ENCODE measurements at regions not wholly inside any gene's neighbourhood (a gene's known extent, or its start where the extent isn't known, plus 50 kb on each side); places are given as distances from the start of the nearest gene placed in this dataset.

DNA sequence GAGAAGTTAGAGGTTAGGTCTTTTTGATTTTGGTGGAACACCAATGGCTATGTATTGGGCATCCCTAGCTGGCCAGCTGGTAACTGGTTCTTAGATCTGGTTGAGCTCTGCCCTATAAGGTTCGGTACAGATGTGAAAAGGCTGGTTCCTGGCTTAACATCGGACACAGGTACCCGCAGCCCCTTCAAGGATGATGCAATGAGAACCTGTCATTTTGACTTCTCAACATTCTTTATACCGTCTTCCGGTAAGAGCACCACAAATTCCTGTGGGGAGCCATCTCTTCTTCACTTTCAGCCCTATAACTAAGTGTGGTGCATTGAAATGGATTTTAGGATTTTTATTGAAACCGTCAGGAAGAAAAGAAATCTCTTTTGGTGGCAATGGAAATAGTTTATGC lies 222.8 kb downstream of the ADAMTS9 start:
- no peaks in the 10 kb centered on the region for H3K4me1 Mint-ChIP-seq (ENCODE audit: insufficient read depth, unreplicated experiment)
- H3K27ac Mint-ChIP-seq (ENCODE audit: low read depth, unreplicated experiment) = no peak overlapping the region
- intact Hi-C loops (cut with micrococcal nuclease) = no loop called here
- DNase-seq (ENCODE audit: unreplicated experiment) = no peak
- H3K9me3 Mint-ChIP-seq (ENCODE audit: unreplicated experiment) = no peaks in the 10 kb centered on the region
- ChIA-PET CTCF (interaction anchor here (0.5 to 3.2 kb wide), 11 partner anchors 9 to 434 kb away, joined by 3 to 31 read pairs (median 4); no protein-coding TSS in a partner anchor), POLR2A (interaction anchor here (0.7 to 2.0 kb wide), 2 partner anchors 441 to 600 kb away, joined by 3 to 4 read pairs; partner anchors contain the start of gene PSMD6)
- no peak for TF ChIP-seq CTCF (IDR thresholded peaks at IDR 0.05; ENCODE audit: unreplicated experiment)
- peaks cover 13% of the 10 kb centered on the region for H3K27me3 Mint-ChIP-seq (ENCODE audit: insufficient read depth, unreplicated experiment)
- no peak overlapping the region for H3K4me3 Mint-ChIP-seq (ENCODE audit: unreplicated experiment)
- no peaks in the 10 kb centered on the region for H3K36me3 Mint-ChIP-seq (ENCODE audit: insufficient read depth, unreplicated experiment)
- no TSS peak for BruUV-seq (replicated peaks)

DNA sequence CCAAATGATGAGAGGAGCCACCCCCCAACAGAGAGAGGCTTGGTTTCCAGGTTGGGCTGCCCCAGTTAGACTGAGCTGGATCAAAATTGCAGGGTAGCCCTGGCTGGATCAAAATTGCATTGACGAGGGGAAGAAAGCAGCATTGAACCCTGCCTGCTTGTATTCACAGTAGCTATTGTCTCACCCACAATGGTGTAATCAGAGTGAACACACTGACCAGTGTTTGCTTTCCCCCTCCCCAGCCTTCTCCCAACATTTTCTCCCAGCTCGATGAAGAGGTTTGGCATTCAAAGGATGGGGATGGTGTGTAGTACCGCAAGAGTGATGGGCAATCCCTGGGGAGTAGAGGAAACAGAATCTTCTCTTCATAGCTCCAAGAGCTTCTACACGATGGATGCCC lies 223.8 kb downstream of the ADAMTS9 start:
- Mint-ChIP-seq H3K27ac (ENCODE audit: low read depth, unreplicated experiment) (no peak overlapping the region), H3K36me3 (ENCODE audit: insufficient read depth, unreplicated experiment) (no peaks in the 10 kb centered on the region), H3K27me3 (ENCODE audit: insufficient read depth, unreplicated experiment) (peaks cover 13% of the 10 kb centered on the region), H3K4me3 (ENCODE audit: unreplicated experiment) (no peak overlapping the region), H3K4me1 (ENCODE audit: insufficient read depth, unreplicated experiment) (no peaks in the 10 kb centered on the region), H3K9me3 (ENCODE audit: unreplicated experiment) (no peaks in the 10 kb centered on the region)
- no TSS peak for BruUV-seq (replicated peaks)
- no peak for DNase-seq (ENCODE audit: unreplicated experiment)
- ChIA-PET CTCF (interaction anchor here (0.6 to 3.2 kb wide), 20 partner anchors 9 to 441 kb away, joined by 3 to 31 read pairs (median 4); no protein-coding TSS in a partner anchor), POLR2A (interaction anchor here (2.0 kb wide), 1 partner anchor 440 kb away, joined by 4 read pairs; the partner anchor contains the start of gene PSMD6)
- intact Hi-C loops (cut with micrococcal nuclease) = no loop called here
- no peak for TF ChIP-seq CTCF (IDR thresholded peaks at IDR 0.05; ENCODE audit: unreplicated experiment)

- ChIA-PET POLR2A (interaction anchor here (0.6 to 0.8 kb wide), 2 partner anchors 11 to 425 kb away, joined by 3 read pairs; no protein-coding TSS in a partner anchor), CTCF (interaction anchor here (0.7 to 3.2 kb wide), 6 partner anchors 13 to 432 kb away, joined by 3 to 31 read pairs (median 4); no protein-coding TSS in a partner anchor)
- intact Hi-C loops (cut with micrococcal nuclease) = no loop called here
- DNase-seq (ENCODE audit: unreplicated experiment) = no peak
- H3K4me3 Mint-ChIP-seq (ENCODE audit: unreplicated experiment) = no peak overlapping the region
- H3K27ac Mint-ChIP-seq (ENCODE audit: low read depth, unreplicated experiment) = no peak overlapping the region
- H3K36me3 Mint-ChIP-seq (ENCODE audit: insufficient read depth, unreplicated experiment) = no peaks in the 10 kb centered on the region
- H3K9me3 Mint-ChIP-seq (ENCODE audit: unreplicated experiment) = no peaks in the 10 kb centered on the region
- no peak for TF ChIP-seq CTCF (IDR thresholded peaks at IDR 0.05; ENCODE audit: unreplicated experiment)
- H3K27me3 Mint-ChIP-seq (ENCODE audit: insufficient read depth, unreplicated experiment) = peaks cover 13% of the 10 kb centered on the region
- BruUV-seq (replicated peaks) = no TSS peak
- no peaks in the 10 kb centered on the region for H3K4me1 Mint-ChIP-seq (ENCODE audit: insufficient read depth, unreplicated experiment)
Observed at GRCh38 chr3:64462203-64462602, 225.6 kb downstream of the ADAMTS9 start.

GRCh38 chr3:64460877-64461276 lies 226.9 kb downstream of the ADAMTS9 start:
- intact Hi-C loops (cut with micrococcal nuclease) = no loop called here
- no TSS peak for BruUV-seq (replicated peaks)
- ChIA-PET POLR2A (interaction anchor here (0.9 kb wide), 1 partner anchor 437 kb away, joined by 3 read pairs; no protein-coding TSS in a partner anchor), CTCF (interaction anchor here (0.6 to 1.2 kb wide), 3 partner anchors 17 to 1111 kb away, joined by 3 to 7 read pairs (median 4); no protein-coding TSS in a partner anchor)
- H3K4me1 Mint-ChIP-seq (ENCODE audit: insufficient read depth, unreplicated experiment) = no peaks in the 10 kb centered on the region
- H3K36me3 Mint-ChIP-seq (ENCODE audit: insufficient read depth, unreplicated experiment) = no peaks in the 10 kb centered on the region
- no peak for TF ChIP-seq CTCF (IDR thresholded peaks at IDR 0.05; ENCODE audit: unreplicated experiment)
- no peak overlapping the region for H3K4me3 Mint-ChIP-seq (ENCODE audit: unreplicated experiment)
- H3K27ac Mint-ChIP-seq (ENCODE audit: low read depth, unreplicated experiment) = no peak overlapping the region
- peaks cover 8% of the 10 kb centered on the region for H3K27me3 Mint-ChIP-seq (ENCODE audit: insufficient read depth, unreplicated experiment)
- DNase-seq (ENCODE audit: unreplicated experiment) = no peak
- no peaks in the 10 kb centered on the region for H3K9me3 Mint-ChIP-seq (ENCODE audit: unreplicated experiment)
